SK-N-MC (cell line): ENCODE measurements at regions not wholly inside any gene's neighbourhood (a gene's known extent, or its start where the extent isn't known, plus 50 kb on each side); places are given as distances from the start of the nearest gene placed in this dataset.
"Not testable (repeated sequence)": the region's sequence is repeated elsewhere in the genome, so short reads cannot be mapped to it uniquely, and the experiment has no call there.

ENCODE experiments used
- DNase-seq: peaks from one replicate; pipeline ENCODE4 v3.0.0-alpha.2; 2011; ENCODE audit warnings: low read depth, low spot score
- H3K27ac ChIP-seq: fragments of 200-600 bp; sonication (generic); 2 replicates; pipeline ENCODE4 v1.5.1; 2016; ENCODE audit warnings: mixed run types
- H3K36me3 ChIP-seq: fragments of 200-600 bp; sonication (generic); 2 replicates; pipeline ENCODE4 v1.6.1; 2017; ENCODE audit warnings: antibody characterized with exemption, low read length, mixed read lengths; ENCODE audit not compliant: insufficient read depth
- H3K4me3 ChIP-seq: fragments of 200-600 bp; sonication (generic); 2 replicates; pipeline ENCODE4 v1.5.1; 2016
- H3K9ac ChIP-seq: fragments of 200-600 bp; sonication (generic); 2 replicates; pipeline ENCODE4 v1.8.0; 2017; ENCODE audit warnings: mixed run types, mixed read lengths; ENCODE audit not compliant: insufficient read length
- H3K9me3 ChIP-seq: fragments of 200-600 bp; sonication (generic); 2 replicates; pipeline ENCODE4 v1.6.1; 2017; ENCODE audit warnings: low read depth, mild to moderate bottlenecking, antibody characterized with exemption, low read length, moderate library complexity, mixed read lengths
- EZH2 ChIP-seq: fragments of 200-600 bp; sonication (generic); IDR thresholded peaks from one replicate; pipeline ENCODE4 v1.6.1; 2017; ENCODE audit warnings: antibody characterized with exemption
- FOXP2 ChIP-seq: optimal IDR thresholded peaks from 2 replicates; pipeline ENCODE3; 2011; ENCODE audit warnings: mild to moderate bottlenecking, moderate library complexity; ENCODE audit not compliant: insufficient read depth; ENCODE audit errors: extremely low read length, control extremely low read depth
- POLR2AphosphoS5 ChIP-seq: IDR thresholded peaks from 2 replicates; pipeline ENCODE4 v1.6.1; 2012; ENCODE audit warnings: mild to moderate bottlenecking, low read depth, low read length, borderline replicate concordance

- no peak overlapping the region for H3K27ac ChIP-seq
- no peak for TF ChIP-seq EZH2
- no peak for TF ChIP-seq POLR2AphosphoS5
- TF ChIP-seq FOXP2: no peak
- DNase-seq: no peak
- no peaks in the 10 kb centered on the region for H3K36me3 ChIP-seq
- no peaks in the 10 kb centered on the region for H3K9me3 ChIP-seq
- no peak overlapping the region for H3K4me3 ChIP-seq
- no peak overlapping the region for H3K9ac ChIP-seq
Observed at GRCh38 chr1:233722212-233722979, 108.5 kb downstream of the KCNK1 start.

- Histone ChIP-seq H3K9ac (no peak overlapping the region), H3K27ac (no peak overlapping the region), H3K9me3 (no peaks in the 10 kb centered on the region), H3K36me3 (no peaks in the 10 kb centered on the region), H3K4me3 (no peak overlapping the region)
- no peak for DNase-seq
- TF ChIP-seq FOXP2: no peak
- TF ChIP-seq POLR2AphosphoS5: no peak
- no peak for TF ChIP-seq EZH2
Observed at GRCh38 chr1:233723387-233723786, 109.5 kb downstream of the KCNK1 start.

- not testable (repeated sequence) for H3K9me3 ChIP-seq, H3K9ac ChIP-seq, H3K36me3 ChIP-seq, DNase-seq, H3K27ac ChIP-seq, H3K4me3 ChIP-seq
Observed at GRCh38 chr1:233724131-233724631, 110.3 kb downstream of the KCNK1 start.

GRCh38 chr1:233725423-233725822 is 111.5 kb downstream of the KCNK1 start:
- TF ChIP-seq FOXP2: no peak
- no peak for TF ChIP-seq POLR2AphosphoS5
- no peak for TF ChIP-seq EZH2
- Histone ChIP-seq H3K36me3 (no peaks in the 10 kb centered on the region), H3K4me3 (no peak overlapping the region), H3K9me3 (no peaks in the 10 kb centered on the region), H3K9ac (no peak overlapping the region), H3K27ac (no peak overlapping the region)
- no peak for DNase-seq

- Histone ChIP-seq H3K9ac (no peak overlapping the region), H3K9me3 (no peaks in the 10 kb centered on the region), H3K27ac (no peak overlapping the region), H3K36me3 (no peaks in the 10 kb centered on the region), H3K4me3 (no peak overlapping the region)
- TF ChIP-seq FOXP2: no peak
- TF ChIP-seq EZH2: no peak
- no peak for TF ChIP-seq POLR2AphosphoS5
- DNase-seq: no peak
Observed at GRCh38 chr1:233728721-233729120, 114.8 kb downstream of the KCNK1 start.

GRCh38 chr1:233730380-233730779 is 116.5 kb downstream of the KCNK1 start:
- H3K27ac ChIP-seq: no peak overlapping the region
- TF ChIP-seq EZH2: no peak
- TF ChIP-seq POLR2AphosphoS5: no peak
- no peak for TF ChIP-seq FOXP2

GRCh38 chr1:233730809-233731208 is 116.9 kb downstream of the KCNK1 start:
- no peaks in the 10 kb centered on the region for H3K36me3 ChIP-seq
- H3K4me3 ChIP-seq: no peak overlapping the region
- H3K27ac ChIP-seq: no peak overlapping the region
- TF ChIP-seq POLR2AphosphoS5 (no peak), FOXP2 (no peak), EZH2 (no peak)
- DNase-seq: no peak
- no peaks in the 10 kb centered on the region for H3K9me3 ChIP-seq
- no peak overlapping the region for H3K9ac ChIP-seq

More at GRCh38 chr1:233730380-233730779, 116.5 kb downstream of the KCNK1 start:
- no peak for DNase-seq
- Histone ChIP-seq H3K9me3 (no peaks in the 10 kb centered on the region), H3K36me3 (no peaks in the 10 kb centered on the region), H3K4me3 (no peak overlapping the region), H3K9ac (no peak overlapping the region)

GRCh38 chr1:233732206-233732605 is 118.3 kb downstream of the KCNK1 start:
- H3K4me3 ChIP-seq: no peak overlapping the region
- no peak for DNase-seq
- no peaks in the 10 kb centered on the region for H3K36me3 ChIP-seq
- no peak overlapping the region for H3K27ac ChIP-seq
- H3K9me3 ChIP-seq: no peaks in the 10 kb centered on the region
- no peak overlapping the region for H3K9ac ChIP-seq
- no peak for TF ChIP-seq POLR2AphosphoS5
- TF ChIP-seq EZH2: no peak
- TF ChIP-seq FOXP2: no peak

GRCh38 chr1:233734456-233734855 is 120.5 kb downstream of the KCNK1 start:
- no peak for TF ChIP-seq POLR2AphosphoS5
- TF ChIP-seq FOXP2: no peak
- TF ChIP-seq EZH2: no peak
- Histone ChIP-seq H3K4me3 (no peak overlapping the region), H3K27ac (no peak overlapping the region), H3K9ac (no peak overlapping the region), H3K36me3 (no peaks in the 10 kb centered on the region), H3K9me3 (no peaks in the 10 kb centered on the region)
- DNase-seq: no peak
